ENCODE measurements at regions not wholly inside any gene's neighbourhood (a gene's known extent, or its start where the extent isn't known, plus 50 kb on each side); places are given as distances from the start of the nearest gene placed in this dataset.

DNA sequence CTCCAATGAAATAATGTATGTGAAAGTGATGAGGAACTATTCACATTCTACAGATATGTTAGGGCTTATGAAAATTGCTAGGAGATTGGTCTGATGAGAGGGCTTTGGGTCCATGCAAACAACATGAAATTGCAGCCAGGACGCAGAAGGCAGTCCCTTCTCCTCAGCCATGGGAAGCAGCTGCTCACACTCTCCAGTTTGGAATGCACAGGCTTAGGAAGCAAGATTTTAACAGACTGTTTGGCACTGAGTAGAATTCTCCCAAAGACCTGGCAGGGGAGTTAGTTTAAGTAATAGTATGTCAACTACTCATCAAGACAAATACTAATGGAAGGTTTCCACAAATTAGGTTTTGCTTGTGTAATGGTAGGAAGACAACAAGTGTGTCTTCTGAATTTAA is 500.7 kb upstream of the ARRDC4 start:
- TF ChIP-seq, protein P1, sequence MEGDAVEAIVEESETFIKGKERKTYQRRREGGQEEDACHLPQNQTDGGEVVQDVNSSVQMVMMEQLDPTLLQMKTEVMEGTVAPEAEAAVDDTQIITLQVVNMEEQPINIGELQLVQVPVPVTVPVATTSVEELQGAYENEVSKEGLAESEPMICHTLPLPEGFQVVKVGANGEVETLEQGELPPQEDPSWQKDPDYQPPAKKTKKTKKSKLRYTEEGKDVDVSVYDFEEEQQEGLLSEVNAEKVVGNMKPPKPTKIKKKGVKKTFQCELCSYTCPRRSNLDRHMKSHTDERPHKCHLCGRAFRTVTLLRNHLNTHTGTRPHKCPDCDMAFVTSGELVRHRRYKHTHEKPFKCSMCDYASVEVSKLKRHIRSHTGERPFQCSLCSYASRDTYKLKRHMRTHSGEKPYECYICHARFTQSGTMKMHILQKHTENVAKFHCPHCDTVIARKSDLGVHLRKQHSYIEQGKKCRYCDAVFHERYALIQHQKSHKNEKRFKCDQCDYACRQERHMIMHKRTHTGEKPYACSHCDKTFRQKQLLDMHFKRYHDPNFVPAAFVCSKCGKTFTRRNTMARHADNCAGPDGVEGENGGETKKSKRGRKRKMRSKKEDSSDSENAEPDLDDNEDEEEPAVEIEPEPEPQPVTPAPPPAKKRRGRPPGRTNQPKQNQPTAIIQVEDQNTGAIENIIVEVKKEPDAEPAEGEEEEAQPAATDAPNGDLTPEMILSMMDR (IDR thresholded peaks at IDR 0.05; ENCODE audit: borderline replicate concordance, extremely low read depth, low read length, poor library complexity, severe bottlenecking) = no peak
- no peak for TF ChIP-seq EZH2 (IDR thresholded peaks at IDR 0.05; ENCODE audit: borderline replicate concordance, low read depth, low read length, severe bottlenecking)
